Loucy (cell line): ENCODE measurements at regions not wholly inside any gene's neighbourhood (a gene's known extent, or its start where the extent isn't known, plus 50 kb on each side); places are given as distances from the start of the nearest gene placed in this dataset.

ENCODE experiments used
- H2AFZ ChIP-seq: fragments of 200-600 bp; sonication (generic); 2 replicates; pipeline ENCODE4 v1.6.0; 2016; ENCODE audit warnings: antibody characterized with exemption, mild to moderate bottlenecking, low read length, moderate library complexity
- H3F3A ChIP-seq: fragments of 200-600 bp; 2 replicates; pipeline ENCODE4 v1.6.0; 2016; ENCODE audit warnings: antibody characterized with exemption, low read depth, mild to moderate bottlenecking
- H3K27me3 ChIP-seq: fragments of 200-600 bp; sonication (generic); 2 replicates; pipeline ENCODE4 v1.6.1; 2014; ENCODE audit warnings: low read length, mild to moderate bottlenecking; ENCODE audit not compliant: insufficient read depth, poor library complexity, severe bottlenecking
- H3K36me3 ChIP-seq: fragments of 200-600 bp; sonication (generic); 2 replicates; pipeline ENCODE4 v1.6.1; 2016; ENCODE audit warnings: low read length; ENCODE audit not compliant: insufficient read depth
- H3K4me1 ChIP-seq: fragments of 200-600 bp; sonication (generic); 2 replicates; pipeline ENCODE4 v1.5.1; 2014; ENCODE audit warnings: low read length, mild to moderate bottlenecking; ENCODE audit not compliant: insufficient read depth, poor library complexity, severe bottlenecking
- H3K4me2 ChIP-seq: fragments of 200-600 bp; sonication (generic); 2 replicates; pipeline ENCODE4 v1.6.0; 2014; ENCODE audit warnings: antibody characterized with exemption, low read length, low read depth, mild to moderate bottlenecking; ENCODE audit not compliant: poor library complexity, severe bottlenecking
- H3K4me3 ChIP-seq: fragments of 200-600 bp; sonication (generic); 2 replicates; pipeline ENCODE4 v1.5.1; 2014; ENCODE audit warnings: low read length, mild to moderate bottlenecking, mixed read lengths; ENCODE audit not compliant: poor library complexity, severe bottlenecking
- H3K79me2 ChIP-seq: fragments of 200-600 bp; sonication (generic); 2 replicates; pipeline ENCODE4 v1.6.1; 2014; ENCODE audit warnings: low read length; ENCODE audit not compliant: insufficient read depth
- H3K9ac ChIP-seq: fragments of 200-600 bp; sonication (generic); 2 replicates; pipeline ENCODE4 v1.6.0; 2014; ENCODE audit warnings: mild to moderate bottlenecking, low read depth, low read length, moderate library complexity; ENCODE audit not compliant: poor library complexity, severe bottlenecking
- H3K9me2 ChIP-seq: fragments of 200-600 bp; sonication (generic); replicated peaks from 2 replicates; pipeline ENCODE4 v1.6.1; 2016; ENCODE audit warnings: low read depth, low read length, mixed read lengths
- H3K9me3 ChIP-seq: fragments of 200-600 bp; sonication (generic); 2 replicates; pipeline ENCODE4 v1.6.1; 2014; ENCODE audit warnings: mild to moderate bottlenecking, antibody characterized with exemption, low read length, low read depth; ENCODE audit not compliant: insufficient read depth
- H4K20me1 ChIP-seq: fragments of 200-600 bp; sonication (generic); 2 replicates; pipeline ENCODE4 v1.6.0; 2014; ENCODE audit warnings: antibody characterized with exemption, low read length, mild to moderate bottlenecking; ENCODE audit not compliant: insufficient read depth, poor library complexity, severe bottlenecking
- CTCF ChIP-seq: fragments of 200-600 bp; sonication (generic); conservative IDR thresholded peaks from 2 replicates; pipeline ENCODE4 v1.5.1; 2014; ENCODE audit warnings: mild to moderate bottlenecking, antibody characterized with exemption, low read length
- EZH2phosphoT487 ChIP-seq: fragments of 200-600 bp; IDR thresholded peaks from 2 replicates; pipeline ENCODE4 v1.6.1; 2018; ENCODE audit warnings: antibody characterized with exemption, mild to moderate bottlenecking, moderate library complexity, borderline replicate concordance

GRCh38 chr14:87304404-87304803 is 688.6 kb downstream of the GALC start:
- no peak overlapping the region for H3K4me2 ChIP-seq
- no peaks in the 10 kb centered on the region; the same call in 1 of the 2 replicates for H3K9me2 ChIP-seq
- H3K4me3 ChIP-seq, result no peak overlapping the region
- no peaks in the 10 kb centered on the region for H3K9me3 ChIP-seq
- H3F3A ChIP-seq, result no peaks in the 10 kb centered on the region
- no peak overlapping the region for H3K9ac ChIP-seq
- H3K79me2 ChIP-seq, result no peaks in the 10 kb centered on the region
- no peak overlapping the region for H2AFZ ChIP-seq
- no peaks in the 10 kb centered on the region for H3K36me3 ChIP-seq
- TF ChIP-seq EZH2phosphoT487 (no peak), CTCF (no peak)
- H3K4me1 ChIP-seq, result no peaks in the 10 kb centered on the region
- H4K20me1 ChIP-seq, result no peaks in the 10 kb centered on the region
- no peaks in the 10 kb centered on the region for H3K27me3 ChIP-seq

- H4K20me1 ChIP-seq, result no peaks in the 10 kb centered on the region
- H3K36me3 ChIP-seq, result no peaks in the 10 kb centered on the region
- H3K9me3 ChIP-seq, result no peaks in the 10 kb centered on the region; the same call in 1 of the 2 replicates
- no peak overlapping the region for H3K4me3 ChIP-seq
- no peaks in the 10 kb centered on the region; the same call in 1 of the 2 replicates for H3K9me2 ChIP-seq
- H3K9ac ChIP-seq, result no peak overlapping the region
- H3K27me3 ChIP-seq, result no peaks in the 10 kb centered on the region
- no peaks in the 10 kb centered on the region for H3K79me2 ChIP-seq
- H3K4me2 ChIP-seq, result no peak overlapping the region
- no peak overlapping the region for H2AFZ ChIP-seq
- no peaks in the 10 kb centered on the region for H3F3A ChIP-seq
- TF ChIP-seq CTCF (no peak), EZH2phosphoT487 (no peak)
- H3K4me1 ChIP-seq, result no peaks in the 10 kb centered on the region
These were observed 706.2 kb downstream of the GALC start for GRCh38 chr14:87286826-87287225.

- Histone ChIP-seq H3K9me2 (no peaks in the 10 kb centered on the region; the same call in 1 of the 2 replicates), H3K9me3 (no peaks in the 10 kb centered on the region), H3K4me2 (no peak overlapping the region), H3K36me3 (no peaks in the 10 kb centered on the region), H3K4me1 (no peaks in the 10 kb centered on the region), H3K79me2 (no peaks in the 10 kb centered on the region), H3K4me3 (no peak overlapping the region), H3F3A (no peaks in the 10 kb centered on the region), H3K27me3 (no peaks in the 10 kb centered on the region), H3K9ac (no peak overlapping the region), H2AFZ (no peak overlapping the region), H4K20me1 (no peaks in the 10 kb centered on the region)
- TF ChIP-seq CTCF, result no peak
- TF ChIP-seq EZH2phosphoT487, result no peak
These were observed 706.8 kb downstream of the GALC start for GRCh38 chr14:87286191-87286590.
